Muscle of arm (tissue), 1 donor: ENCODE measurements at regions not wholly inside any gene's neighbourhood (a gene's known extent, or its start where the extent isn't known, plus 50 kb on each side); places are given as distances from the start of the nearest gene placed in this dataset.

ENCODE experiments used
- DNase-seq: peaks from one replicate; pipeline ENCODE4 v3.0.0-alpha.2; 2013

- DNase-seq = peak; percentile 46
These were observed 51.3 kb upstream of the EIF2S2 start for GRCh38 chr20:34163307-34163706.

GRCh38 chr20:34164381-34164984 lies 52.4 kb upstream of the EIF2S2 start:
- DNase-seq = no peak

- no peak for DNase-seq
These were observed 53.1 kb upstream of the EIF2S2 start for GRCh38 chr20:34165018-34165619.

DNA sequence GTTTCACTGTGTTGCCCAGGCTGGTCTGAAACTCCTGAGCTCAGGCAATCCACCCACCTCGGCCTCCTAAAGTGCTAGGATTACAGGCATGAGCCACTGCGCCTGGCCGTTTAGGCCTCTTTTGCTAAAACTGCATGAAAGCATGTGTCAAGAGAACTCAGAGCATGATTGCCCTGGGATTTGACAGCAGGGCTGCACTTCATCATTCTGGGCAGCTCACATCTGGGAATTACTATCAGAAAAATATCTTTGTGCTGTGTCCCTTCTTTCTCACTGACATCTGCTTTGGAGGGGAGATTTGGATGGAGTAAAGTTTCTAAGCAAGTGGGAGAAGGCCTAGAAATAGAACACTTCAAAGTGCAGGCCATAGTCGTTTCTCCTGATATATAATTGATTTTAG lies 59.6 kb upstream of the EIF2S2 start:
- no peak for DNase-seq

DNA sequence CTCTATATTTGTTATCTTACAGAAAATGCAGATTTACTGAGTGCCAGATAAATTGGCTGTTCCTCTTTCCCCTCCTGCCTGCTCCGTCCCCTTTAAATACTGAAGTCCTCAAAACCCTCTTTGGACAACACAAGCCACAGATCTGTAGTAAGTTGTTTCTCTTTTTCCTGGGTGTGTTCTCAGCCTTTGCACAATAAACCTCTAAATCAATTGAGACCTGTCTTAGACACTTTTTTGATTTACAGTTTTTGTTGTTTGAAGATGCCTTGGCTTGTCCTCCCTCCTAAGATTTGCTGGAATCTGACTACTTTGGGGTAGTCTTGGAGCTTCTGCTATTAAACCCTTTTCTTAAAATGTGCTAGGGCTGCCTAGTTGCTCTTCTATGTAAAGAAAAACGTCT lies 60.9 kb upstream of the EIF2S2 start:
- DNase-seq = no peak

GRCh38 chr20:34175079-34175478 lies 63.0 kb upstream of the EIF2S2 start:
- no peak for DNase-seq

- no peak for DNase-seq
These were observed 63.8 kb upstream of the EIF2S2 start for GRCh38 chr20:34175879-34176278.

- no peak for DNase-seq
These were observed 64.2 kb upstream of the ASIP start for GRCh38 chr20:34177052-34177451.

- no peak for DNase-seq
These were observed 61.4 kb upstream of the ASIP start for GRCh38 chr20:34179637-34180360.

GRCh38 chr20:34180460-34181120 lies 60.6 kb upstream of the ASIP start:
- no peak for DNase-seq

DNA sequence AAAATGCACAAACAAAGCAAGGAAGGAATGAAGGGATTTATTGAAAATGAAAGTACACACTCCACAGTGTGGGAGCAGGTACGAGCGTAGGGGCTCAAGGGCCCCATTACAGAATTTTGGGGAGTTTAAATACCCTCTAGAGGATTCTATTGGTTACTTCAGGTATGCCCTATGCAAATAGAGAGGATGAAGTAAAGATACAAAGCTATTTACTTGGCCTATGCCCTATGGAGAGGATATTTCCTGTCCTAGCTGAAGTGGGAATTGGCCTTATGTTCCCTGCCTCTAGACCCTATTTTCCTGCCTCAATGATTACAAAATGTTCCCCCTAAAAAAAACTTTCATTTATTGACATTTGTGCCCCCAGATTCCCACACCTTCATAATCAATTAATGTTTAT lies 59.7 kb upstream of the ASIP start:
- DNase-seq = no peak

GRCh38 chr20:34185766-34186620 lies 55.2 kb upstream of the ASIP start:
- DNase-seq = peak; percentile 25

GRCh38 chr20:34189572-34190163 lies 51.6 kb upstream of the ASIP start:
- no peak for DNase-seq

- no peak for DNase-seq
These were observed 51.0 kb upstream of the ASIP start for GRCh38 chr20:34190262-34190661.

GRCh38 chr20:34190679-34191090 lies 50.5 kb upstream of the ASIP start:
- peak; percentile 75 for DNase-seq
